Left ventricle myocardium inferior (tissue), 1 donor: ENCODE measurements at regions not wholly inside any gene's neighbourhood (a gene's known extent, or its start where the extent isn't known, plus 50 kb on each side); places are given as distances from the start of the nearest gene placed in this dataset.
"Not testable (repeated sequence)": the region's sequence is repeated elsewhere in the genome, so short reads cannot be mapped to it uniquely, and the experiment has no call there.

Experiments
- DNase-seq: peaks from one replicate; pipeline ENCODE4 v3.0.0-alpha.2; 2020
- H3K27ac ChIP-seq: fragments of 200-600 bp; replicated peaks from 2 replicates; pipeline ENCODE4 v1.8.0; 2021
- H3K27me3 ChIP-seq: fragments of 200-600 bp; 2 replicates; pipeline ENCODE4 v1.8.0; 2021; ENCODE audit warnings: low read depth
- H3K36me3 ChIP-seq: fragments of 200-600 bp; 2 replicates; pipeline ENCODE4 v1.8.0; 2021
- H3K4me1 ChIP-seq: fragments of 200-600 bp; 2 replicates; pipeline ENCODE4 v1.8.0; 2021
- H3K4me3 ChIP-seq: fragments of 200-600 bp; 2 replicates; pipeline ENCODE4 v1.8.0; 2021; ENCODE audit warnings: mild to moderate bottlenecking, moderate library complexity
- H3K9me3 ChIP-seq: fragments of 200-600 bp; replicated peaks from 2 replicates; pipeline ENCODE4 v1.8.0; 2021
- intact Hi-C: fragments of 100-400 bp; cut with micrococcal nuclease; formaldehyde crosslinking; loops from one replicate; pipeline ENCODE4 v1.11.0; 2022
- donor health status: DM: no; HTN: yes; CAD: no; lungs with severe emphysema.

DNA sequence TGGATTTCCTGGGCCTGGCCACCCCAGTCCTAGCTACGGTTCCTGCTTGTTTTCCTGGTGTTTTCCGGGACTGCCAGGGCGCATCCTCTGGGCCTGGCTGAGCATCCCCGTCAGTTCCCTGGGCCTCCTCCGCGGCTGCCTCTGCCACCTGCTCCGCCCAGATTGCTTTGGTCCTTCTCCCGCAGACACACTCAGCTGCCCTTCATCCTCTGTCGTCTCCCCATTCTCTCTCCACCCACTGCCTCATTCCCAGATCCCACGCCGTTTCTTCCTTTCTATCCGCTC lies 153.2 kb upstream of the NBPF19 start:
- H3K9me3 ChIP-seq, H3K36me3 ChIP-seq, H3K4me1 ChIP-seq, H3K27ac ChIP-seq, intact Hi-C loops, DNase-seq, H3K27me3 ChIP-seq, H3K4me3 ChIP-seq: not testable (repeated sequence)

DNA sequence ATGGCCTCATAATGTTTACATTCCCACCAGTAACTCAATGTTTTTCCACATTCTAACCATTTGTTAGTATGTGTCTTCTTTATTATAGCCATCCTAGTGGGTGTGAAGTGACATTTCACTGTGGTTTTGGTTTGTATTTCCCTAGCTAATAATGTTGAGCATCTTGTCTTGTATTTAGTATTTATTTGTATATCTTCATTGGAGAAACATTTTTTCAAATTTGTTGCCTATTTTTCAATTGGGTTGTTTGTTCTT lies 144.8 kb upstream of the NBPF19 start:
- H3K9me3 ChIP-seq, H3K27me3 ChIP-seq, H3K36me3 ChIP-seq, H3K4me1 ChIP-seq, intact Hi-C loops, DNase-seq, H3K27ac ChIP-seq, H3K4me3 ChIP-seq: not testable (repeated sequence)

DNA sequence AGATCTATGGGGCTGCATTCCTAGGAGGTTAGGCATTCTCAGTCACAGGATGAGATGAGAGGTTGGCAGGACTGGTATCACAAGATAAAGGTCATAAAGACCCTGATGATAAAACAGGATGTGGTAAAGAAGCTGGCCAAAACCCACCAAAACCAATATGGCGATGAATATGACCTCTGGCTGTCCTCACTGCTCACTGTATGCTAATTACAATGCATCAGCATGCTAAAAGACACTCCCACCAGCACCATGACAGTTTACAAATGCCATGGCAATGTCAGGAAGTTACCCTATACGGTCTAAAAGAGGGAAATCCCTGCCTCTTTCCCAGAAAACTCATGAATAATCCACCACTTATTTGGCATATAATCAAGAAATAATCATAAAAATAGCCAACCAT lies 138.8 kb upstream of the NBPF19 start:
- intact Hi-C loops, H3K36me3 ChIP-seq, H3K9me3 ChIP-seq, H3K27me3 ChIP-seq, H3K4me1 ChIP-seq, H3K4me3 ChIP-seq, H3K27ac ChIP-seq, DNase-seq: not testable (repeated sequence)

DNA sequence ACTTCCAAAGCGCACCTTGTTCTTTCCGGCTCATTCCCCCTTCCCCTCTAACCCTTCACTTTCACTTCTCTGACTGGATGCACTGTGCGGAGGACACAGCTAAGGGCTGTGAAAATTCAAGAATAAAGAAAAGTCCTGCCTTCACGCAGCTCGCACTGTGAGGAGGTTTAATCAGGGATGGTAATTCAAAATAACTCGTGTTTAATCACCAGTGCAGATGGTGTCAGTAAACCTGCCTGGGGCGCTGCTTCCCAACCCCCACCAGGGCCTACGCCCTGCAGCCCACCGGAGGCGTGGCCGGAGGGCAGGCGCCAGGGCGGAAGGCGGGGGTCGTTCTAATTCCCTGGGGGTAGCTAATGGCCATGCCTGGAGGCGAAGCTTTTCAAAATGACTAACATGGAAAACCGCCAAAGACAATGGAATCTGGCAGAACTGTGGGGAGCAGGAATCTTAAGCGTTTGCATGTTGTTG lies 136.6 kb upstream of the NBPF19 start:
- intact Hi-C loops, H3K4me3 ChIP-seq, H3K4me1 ChIP-seq, DNase-seq, H3K27me3 ChIP-seq, H3K9me3 ChIP-seq, H3K36me3 ChIP-seq, H3K27ac ChIP-seq: not testable (repeated sequence)

DNA sequence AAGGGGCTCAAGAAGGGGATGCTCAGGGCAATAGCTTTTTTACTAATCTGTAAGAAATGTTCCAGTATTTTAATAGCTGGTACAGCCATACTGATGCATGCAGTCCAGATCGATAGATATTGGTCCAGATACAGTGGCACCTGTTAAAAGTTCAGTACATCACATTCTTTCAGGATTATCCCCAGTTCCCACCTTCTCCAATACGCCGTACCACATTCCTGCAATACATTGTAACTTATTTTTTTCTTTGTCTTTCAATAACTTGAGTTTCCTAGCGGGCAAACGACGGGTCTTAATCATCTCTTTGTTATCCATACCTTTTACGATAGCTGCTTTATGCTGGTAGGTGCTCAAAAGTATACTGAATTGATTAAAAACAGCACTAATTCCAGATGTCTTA lies 136.1 kb upstream of the NBPF19 start:
- DNase-seq, H3K27me3 ChIP-seq, H3K4me3 ChIP-seq, H3K9me3 ChIP-seq, H3K4me1 ChIP-seq, H3K27ac ChIP-seq, H3K36me3 ChIP-seq, intact Hi-C loops: not testable (repeated sequence)

DNA sequence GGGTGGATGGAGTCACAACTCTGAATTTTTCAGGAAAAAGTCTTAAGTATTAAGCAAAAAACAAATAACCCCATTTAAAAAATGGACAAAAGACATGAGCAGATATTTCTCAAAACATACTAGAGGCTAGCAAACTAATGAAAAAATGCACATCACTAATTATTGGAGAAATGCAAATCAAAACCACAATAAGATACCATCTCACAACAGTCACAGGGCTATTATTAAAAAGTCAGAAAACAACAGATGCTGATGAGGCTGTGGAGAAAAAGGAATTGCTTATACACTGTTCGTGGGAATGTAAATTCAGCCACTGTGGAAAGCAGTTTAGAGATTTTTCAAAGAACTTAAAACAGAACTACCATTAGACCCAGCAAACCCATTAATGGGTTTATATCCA lies 125.4 kb upstream of the NBPF19 start:
- DNase-seq, H3K36me3 ChIP-seq, H3K9me3 ChIP-seq, H3K27me3 ChIP-seq, H3K4me1 ChIP-seq, intact Hi-C loops, H3K27ac ChIP-seq, H3K4me3 ChIP-seq: not testable (repeated sequence)

DNA sequence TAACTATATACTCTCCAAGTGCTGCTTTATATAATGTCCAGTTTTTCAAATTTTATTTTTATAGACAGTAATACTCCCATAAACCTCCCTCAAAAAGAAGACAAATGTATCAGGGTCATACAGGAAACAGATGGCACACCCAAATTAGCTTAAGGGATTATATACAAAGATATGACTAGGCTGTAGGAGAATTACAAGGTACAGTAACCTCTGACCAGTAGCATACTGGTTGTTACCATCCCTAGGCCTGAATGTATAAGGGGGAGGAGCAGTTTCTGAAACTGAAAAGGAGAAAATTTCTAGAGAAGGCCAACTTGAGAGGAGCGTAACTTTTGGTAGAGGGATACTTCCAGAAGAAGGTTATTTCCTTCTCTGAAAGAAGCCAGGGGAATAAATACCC lies 122.6 kb upstream of the NBPF19 start:
- H3K27me3 ChIP-seq, intact Hi-C loops: not testable (repeated sequence)

DNA sequence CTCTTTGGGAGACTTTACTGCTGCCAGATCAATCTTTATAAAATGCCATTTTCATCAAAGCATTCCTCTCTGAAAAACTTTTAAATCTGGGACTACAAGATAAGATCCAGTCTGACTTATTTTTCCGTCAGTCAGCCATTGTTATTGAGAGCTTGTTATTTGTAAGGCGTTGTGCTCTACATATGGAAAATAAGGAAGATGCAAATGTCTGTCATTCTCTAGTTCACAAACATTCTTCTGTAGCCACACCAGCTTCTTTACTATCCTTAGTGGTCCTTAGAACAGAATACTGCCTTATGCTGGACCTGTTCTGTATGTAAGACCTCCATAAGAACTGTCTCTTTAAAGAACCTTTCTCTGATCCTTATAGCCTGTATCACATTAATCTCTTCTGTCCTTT lies 120.3 kb upstream of the NBPF19 start:
- H3K27ac ChIP-seq, intact Hi-C loops, H3K4me3 ChIP-seq, DNase-seq, H3K36me3 ChIP-seq, H3K4me1 ChIP-seq, H3K9me3 ChIP-seq, H3K27me3 ChIP-seq: not testable (repeated sequence)

More for the DNA sequence above, 122.6 kb upstream of the NBPF19 start:
- not testable (repeated sequence) for H3K9me3 ChIP-seq, H3K36me3 ChIP-seq, H3K4me3 ChIP-seq, H3K27ac ChIP-seq, DNase-seq, H3K4me1 ChIP-seq

DNA sequence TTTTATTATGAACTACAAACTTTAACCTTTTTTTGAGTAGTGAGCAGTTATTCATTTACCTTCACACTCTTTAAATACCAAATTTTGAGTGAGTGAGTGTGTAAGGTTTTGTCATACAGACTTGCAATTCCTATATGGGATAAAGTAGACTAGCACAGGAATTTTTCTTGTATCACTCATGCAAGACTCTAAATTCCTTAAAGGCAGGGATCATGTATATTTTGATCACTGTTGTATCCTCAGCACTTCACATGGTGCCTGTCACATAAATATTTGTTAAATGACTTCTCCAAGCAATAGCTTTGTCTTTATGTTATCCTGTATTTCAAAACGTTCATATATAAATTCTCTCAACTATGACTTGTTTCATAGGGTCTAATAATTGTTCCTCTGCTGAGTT lies 119.1 kb upstream of the NBPF19 start:
- H3K36me3 ChIP-seq, DNase-seq, H3K9me3 ChIP-seq, H3K27ac ChIP-seq, H3K4me3 ChIP-seq, H3K4me1 ChIP-seq, H3K27me3 ChIP-seq, intact Hi-C loops: not testable (repeated sequence)

DNA sequence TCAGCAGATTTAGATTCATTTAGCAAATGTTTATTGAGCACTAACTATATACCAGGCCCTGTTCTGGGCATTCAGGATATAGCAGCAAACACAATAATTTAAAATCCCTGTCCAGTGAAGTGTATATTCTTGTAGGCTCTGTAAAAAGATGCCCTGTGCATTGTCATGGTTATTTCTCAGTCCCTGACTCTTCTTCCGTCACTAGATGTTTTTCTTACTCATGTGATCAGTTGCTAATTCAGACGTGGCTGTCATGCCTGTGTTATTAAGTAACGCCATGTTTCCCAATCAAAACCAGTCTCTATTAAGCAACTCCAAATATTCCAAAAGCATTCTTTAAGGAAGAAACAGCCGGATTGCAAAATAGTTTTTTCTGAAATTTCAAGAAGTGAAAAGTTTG lies 118.7 kb upstream of the NBPF19 start:
- not testable (repeated sequence) for H3K4me1 ChIP-seq, H3K27ac ChIP-seq, H3K36me3 ChIP-seq

DNA sequence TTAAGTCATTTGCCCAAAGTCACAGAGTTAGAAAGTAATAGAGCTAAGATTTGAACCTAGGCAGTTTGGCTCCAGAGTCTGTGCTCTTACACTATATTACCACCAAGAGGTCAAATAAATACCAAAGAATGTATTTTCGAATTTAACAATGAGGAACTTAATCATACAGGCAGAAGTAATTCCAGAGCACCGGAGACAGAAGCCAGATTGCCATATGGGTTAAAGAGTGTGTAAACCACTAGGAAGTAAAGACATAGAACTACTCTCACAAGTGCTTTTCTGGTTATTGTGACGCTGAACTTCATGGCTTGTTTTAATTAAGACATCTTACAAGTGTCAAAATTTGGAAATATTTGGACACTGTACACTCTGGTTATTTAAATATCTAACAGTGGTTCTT lies 114.5 kb upstream of the NBPF19 start:
- H3K4me3 ChIP-seq, H3K36me3 ChIP-seq, H3K9me3 ChIP-seq, H3K4me1 ChIP-seq, H3K27ac ChIP-seq, DNase-seq, H3K27me3 ChIP-seq, intact Hi-C loops: not testable (repeated sequence)

More for the DNA sequence above, 118.7 kb upstream of the NBPF19 start:
- H3K4me3 ChIP-seq, H3K27me3 ChIP-seq, DNase-seq, H3K9me3 ChIP-seq, intact Hi-C loops: not testable (repeated sequence)

DNA sequence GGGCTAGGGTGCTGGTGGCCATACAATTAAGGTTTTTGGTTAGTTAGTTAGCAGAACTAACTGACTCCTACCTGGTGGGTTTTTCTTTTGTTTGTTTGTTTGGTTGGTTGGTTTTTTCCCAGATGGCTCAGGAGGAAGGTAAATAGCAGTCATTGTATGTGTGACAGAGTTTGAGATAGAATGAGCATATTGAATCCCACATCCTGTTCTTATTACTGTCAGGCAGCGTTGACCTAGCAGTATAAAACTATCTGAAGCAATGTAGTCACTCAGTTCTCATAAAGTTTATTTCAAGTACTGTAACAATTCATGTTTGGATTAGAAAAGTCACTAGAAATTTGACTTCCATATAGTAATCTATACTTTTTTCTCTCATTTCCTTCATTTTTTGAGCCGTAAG lies 113.5 kb upstream of the NBPF19 start:
- DNase-seq, H3K4me1 ChIP-seq, H3K27ac ChIP-seq, H3K4me3 ChIP-seq, H3K27me3 ChIP-seq, intact Hi-C loops, H3K9me3 ChIP-seq, H3K36me3 ChIP-seq: not testable (repeated sequence)

DNA sequence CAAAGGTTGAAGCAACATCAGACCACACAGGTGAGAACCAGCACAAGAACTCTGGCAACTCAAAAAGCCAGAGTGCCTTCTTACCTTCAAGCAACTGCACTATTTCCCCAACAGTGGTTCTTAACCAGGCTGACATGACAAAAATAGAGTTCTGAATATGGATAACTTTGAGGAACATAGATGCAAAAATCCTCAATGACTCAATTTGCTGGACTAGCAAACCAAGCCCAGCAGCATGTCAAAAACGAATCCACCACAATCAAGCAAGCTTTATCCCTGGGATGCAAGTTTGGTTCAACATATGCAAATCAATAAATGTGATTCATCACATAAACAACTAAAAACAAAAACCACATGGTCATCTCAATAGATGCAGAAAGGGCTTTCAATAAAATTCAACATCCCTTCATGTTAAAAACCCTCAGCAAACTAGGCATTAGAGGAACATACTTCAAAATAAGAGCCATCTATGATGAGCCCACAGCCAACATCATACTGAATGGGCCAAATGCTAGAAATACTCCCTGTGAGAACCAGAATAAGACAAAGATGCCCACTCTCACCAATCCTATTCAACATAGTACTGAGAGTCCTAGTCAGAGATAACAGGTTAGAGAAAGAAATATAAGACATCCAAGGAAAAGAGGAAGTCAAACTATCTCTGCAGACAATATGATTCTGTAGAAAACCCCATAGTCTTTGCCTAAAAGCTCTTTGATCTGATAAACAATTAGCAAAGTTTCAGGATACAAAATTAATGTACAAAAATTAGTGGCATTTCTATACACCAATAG lies 110.5 kb upstream of the NBPF19 start:
- H3K4me3 ChIP-seq, H3K9me3 ChIP-seq, H3K27ac ChIP-seq, H3K4me1 ChIP-seq, DNase-seq, H3K27me3 ChIP-seq, H3K36me3 ChIP-seq, intact Hi-C loops: not testable (repeated sequence)

DNA sequence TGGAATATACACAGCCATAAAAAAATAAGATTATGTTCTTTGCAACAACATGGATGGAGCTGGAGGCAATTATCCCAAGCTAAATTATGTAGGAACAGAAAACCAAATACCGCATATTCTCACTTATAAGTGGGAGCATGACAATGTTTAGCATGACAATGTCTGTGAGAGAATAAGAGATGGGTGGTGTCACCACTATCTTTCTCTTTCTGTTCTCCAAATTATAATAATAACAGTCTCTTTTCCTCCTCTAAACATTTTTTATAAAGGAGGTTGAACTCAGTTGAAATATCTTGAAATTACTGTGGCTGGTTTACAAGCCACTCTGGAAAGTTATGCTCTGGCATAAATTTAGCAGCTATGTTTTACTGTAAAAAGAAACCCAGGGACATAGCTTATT lies 108.4 kb upstream of the NBPF19 start:
- DNase-seq, intact Hi-C loops, H3K36me3 ChIP-seq, H3K4me3 ChIP-seq, H3K4me1 ChIP-seq, H3K27me3 ChIP-seq, H3K9me3 ChIP-seq, H3K27ac ChIP-seq: not testable (repeated sequence)

DNA sequence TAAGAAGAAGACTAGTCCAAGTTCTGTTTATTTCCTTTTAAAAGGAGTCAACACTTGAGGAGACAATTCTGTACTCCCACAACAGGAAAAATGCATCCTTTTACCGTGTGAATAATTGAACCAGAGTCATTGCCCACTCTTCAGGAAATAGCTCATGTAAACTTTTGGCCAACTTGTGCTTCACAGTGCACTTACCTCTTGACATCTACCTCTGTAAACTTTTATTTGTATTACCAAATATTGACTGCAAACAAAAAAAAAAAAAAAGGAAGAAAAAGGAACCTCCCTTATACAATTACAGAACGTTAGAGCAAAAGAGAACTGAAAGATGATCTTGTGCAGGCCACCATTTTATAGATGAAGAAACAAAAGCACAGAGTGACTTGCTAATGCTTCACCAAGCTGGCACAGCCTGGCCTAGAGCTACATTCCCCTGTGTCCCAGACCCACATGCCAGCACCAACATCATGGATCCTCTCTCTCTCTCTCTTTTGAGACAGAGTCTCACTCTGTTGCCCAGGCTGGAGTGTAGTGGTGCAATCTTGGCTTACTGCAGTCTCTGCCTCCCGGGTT lies 107.3 kb upstream of the NBPF19 start:
- H3K4me3 ChIP-seq, H3K27me3 ChIP-seq, H3K36me3 ChIP-seq, H3K4me1 ChIP-seq, H3K27ac ChIP-seq, intact Hi-C loops, H3K9me3 ChIP-seq, DNase-seq: not testable (repeated sequence)
